IMR-90 (cell line): ENCODE measurements at regions not wholly inside any gene's neighbourhood (a gene's known extent, or its start where the extent isn't known, plus 50 kb on each side); places are given as distances from the start of the nearest gene placed in this dataset.

Experiments
- ATAC-seq: fragments of 200-7000 bp; cut with Tn5 transposase; 2 replicates; pipeline ENCODE4 v1.9.1; 2020; ENCODE audit warnings: low read depth, mild to moderate bottlenecking, moderate library complexity
- BruUV-seq: library from RNA; stranded (reverse); fragments of 400-500 nt; replicated peaks from 2 replicates; lab custom pipeline; 2021; lab: Mats Ljungman, UMichigan
- CTCF ChIA-PET: fragments of 300-600 bp; formaldehyde crosslinking; extraction: SDS; loops from one replicate; lab custom pipeline; 2021; ENCODE audit warnings: antibody characterized with exemption; lab: Yijun Ruan, JAX
- POLR2A ChIA-PET: fragments of 300-600 bp; sonication (Branson Sonifier 250); formaldehyde crosslinking; loops from one replicate; lab custom pipeline; 2022; ENCODE audit warnings: antibody characterized with exemption; ENCODE audit not compliant: unreplicated experiment; lab: Charles Lee
- DNase-seq: peaks from one replicate; pipeline ENCODE4 v3.0.0; 2013
- H2AFZ ChIP-seq: replicated peaks from 2 replicates; pipeline ENCODE3; 2013; ENCODE audit warnings: low read length, mild to moderate bottlenecking; ENCODE audit not compliant: poor library complexity
- H2AK5ac ChIP-seq: 2 replicates; pipeline ENCODE4 v1.6.1; 2013; ENCODE audit warnings: low read depth, low read length, inconsistent platforms
- H2AK9ac ChIP-seq: replicated peaks from 2 replicates; pipeline ENCODE3; 2013; ENCODE audit warnings: mild to moderate bottlenecking, low read depth, low read length, moderate library complexity; ENCODE audit not compliant: poor library complexity
- H2BK120ac ChIP-seq: 2 replicates; pipeline ENCODE4 v1.6.1; 2013; ENCODE audit warnings: low read depth, low read length, inconsistent platforms
- H2BK15ac ChIP-seq: 3 replicates; pipeline ENCODE4 v1.6.1; 2013; ENCODE audit warnings: low read depth, low read length, inconsistent platforms
- H2BK20ac ChIP-seq: 2 replicates; pipeline ENCODE4 v1.6.1; 2013; ENCODE audit warnings: low read depth, mild to moderate bottlenecking, inconsistent platforms, low read length, moderate library complexity
- H2BK5ac ChIP-seq: 2 replicates; pipeline ENCODE4 v1.6.1; 2013; ENCODE audit warnings: mild to moderate bottlenecking, low read depth, low read length, inconsistent platforms; ENCODE audit not compliant: poor library complexity, severe bottlenecking
- H3K14ac ChIP-seq: replicated peaks from 2 replicates; pipeline ENCODE4 v1.6.1; 2013; ENCODE audit warnings: low read depth, low read length, inconsistent platforms
- H3K18ac ChIP-seq: 2 replicates; pipeline ENCODE4 v1.6.1; 2013; ENCODE audit warnings: low read depth, low read length, control low read depth
- H3K23ac ChIP-seq: 2 replicates; pipeline ENCODE4 v1.6.1; 2013; ENCODE audit warnings: low read depth, low read length, inconsistent platforms
- H3K27ac ChIP-seq: 2 replicates; pipeline ENCODE4 v1.5.1; 2013; ENCODE audit warnings: mild to moderate bottlenecking, control low read depth, low read length; ENCODE audit not compliant: insufficient read depth
- H3K27me3 ChIP-seq: 2 replicates; pipeline ENCODE4 v1.6.1; 2013; ENCODE audit warnings: low read length; ENCODE audit not compliant: control insufficient read depth, insufficient read depth
- H3K36me3 ChIP-seq: 2 replicates; pipeline ENCODE4 v1.6.1; 2013; ENCODE audit warnings: low read length, mixed read lengths; ENCODE audit not compliant: control insufficient read depth, insufficient read depth
- H3K4ac ChIP-seq: 2 replicates; pipeline ENCODE4 v1.6.1; 2013; ENCODE audit warnings: low read depth, low read length, inconsistent platforms
- H3K4me1 ChIP-seq: 2 replicates; pipeline ENCODE4 v1.6.1; 2013; ENCODE audit warnings: low read length, mixed read lengths; ENCODE audit not compliant: control insufficient read depth, insufficient read depth
- H3K4me2 ChIP-seq: 2 replicates; pipeline ENCODE4 v1.6.1; 2013; ENCODE audit warnings: low read depth, mild to moderate bottlenecking, control low read depth, low read length, moderate library complexity
- H3K4me3 ChIP-seq: 2 replicates; pipeline ENCODE4 v1.5.1; 2013; ENCODE audit warnings: low read depth, mild to moderate bottlenecking, control low read depth, low read length, moderate library complexity; ENCODE audit not compliant: insufficient read depth
- H3K56ac ChIP-seq: 2 replicates; pipeline ENCODE4 v1.6.1; 2013; ENCODE audit warnings: low read length, inconsistent platforms; ENCODE audit not compliant: insufficient read depth; ENCODE audit errors: extremely low read depth
- H3K79me1 ChIP-seq, 2 experiments: 2 replicates each; pipeline ENCODE4 v1.6.1; 2013; ENCODE audit warnings: low read length in 2 of 2, inconsistent platforms in 1 of 2, low read depth in 1 of 2
- H3K9ac ChIP-seq: 2 replicates; pipeline ENCODE4 v1.6.1; 2013; ENCODE audit warnings: low read depth, low read length, control low read depth
- H3K9me1 ChIP-seq: 2 replicates; pipeline ENCODE4 v1.6.1; 2013; ENCODE audit warnings: low read length, inconsistent platforms; ENCODE audit not compliant: insufficient read depth
- H3K9me3 ChIP-seq: 2 replicates; pipeline ENCODE4 v1.6.1; 2013; ENCODE audit warnings: low read length; ENCODE audit not compliant: control insufficient read depth, insufficient read depth
- H4K20me1 ChIP-seq: 2 replicates; pipeline ENCODE4 v1.6.1; 2013; ENCODE audit warnings: low read length, inconsistent platforms; ENCODE audit not compliant: insufficient read depth
- H4K5ac ChIP-seq: 2 replicates; pipeline ENCODE4 v1.6.1; 2013; ENCODE audit warnings: mild to moderate bottlenecking, low read depth, low read length, control low read depth
- H4K8ac ChIP-seq, 2 experiments: 2 replicates each; pipeline ENCODE4 v1.6.1; 2013; ENCODE audit warnings: low read depth in 2 of 2, low read length in 2 of 2, control low read depth in 1 of 2, inconsistent platforms in 1 of 2
- H4K91ac ChIP-seq: 2 replicates; pipeline ENCODE4 v1.6.1; 2013; ENCODE audit warnings: low read depth, low read length, inconsistent platforms; ENCODE audit not compliant: insufficient read depth
- BHLHE40 ChIP-seq: fragments of 150-350 bp; IDR thresholded peaks from 2 replicates; pipeline ENCODE4 v1.6.1; 2016; ENCODE audit warnings: mild to moderate bottlenecking, low read depth, low read length
- CEBPB ChIP-seq: IDR thresholded peaks from 2 replicates; pipeline ENCODE4 v1.6.1; 2012; ENCODE audit warnings: low read depth, low read length, improper control_type of control experiment
- CHD1 ChIP-seq: IDR thresholded peaks from 2 replicates; pipeline ENCODE4 v1.6.1; 2012; ENCODE audit warnings: low read depth, low read length, improper control_type of control experiment
- FOS ChIP-seq: fragments of 150-350 bp; IDR thresholded peaks from 2 replicates; pipeline ENCODE4 v1.6.1; 2016; ENCODE audit warnings: low read depth, low read length
- MAFK ChIP-seq: IDR thresholded peaks from 2 replicates; pipeline ENCODE4 v1.6.1; 2012; ENCODE audit warnings: low read depth, low read length, improper control_type of control experiment
- MAZ ChIP-seq: IDR thresholded peaks from 2 replicates; pipeline ENCODE4 v1.6.1; 2012; ENCODE audit warnings: low read depth, mild to moderate bottlenecking, low read length, improper control_type of control experiment, moderate library complexity, borderline replicate concordance
- MXI1 ChIP-seq: IDR thresholded peaks from 2 replicates; pipeline ENCODE4 v1.6.1; 2012; ENCODE audit warnings: low read depth, mild to moderate bottlenecking, low read length, moderate library complexity, borderline replicate concordance
- NFE2L2 ChIP-seq: fragments of 150-350 bp; IDR thresholded peaks from 2 replicates; pipeline ENCODE4 v1.6.1; 2016; ENCODE audit warnings: low read depth, mild to moderate bottlenecking, low read length
- POLR2A ChIP-seq: IDR thresholded peaks from 2 replicates; pipeline ENCODE4 v1.6.1; 2012; ENCODE audit warnings: mild to moderate bottlenecking, low read depth, low read length
- RAD21 ChIP-seq: IDR thresholded peaks from 2 replicates; pipeline ENCODE4 v1.6.1; 2012; ENCODE audit warnings: low read length, improper control_type of control experiment
- RCOR1 ChIP-seq: IDR thresholded peaks from 2 replicates; pipeline ENCODE4 v1.6.1; 2012; ENCODE audit warnings: mild to moderate bottlenecking, low read length, improper control_type of control experiment; ENCODE audit not compliant: insufficient replicate concordance
- RFX5 ChIP-seq: IDR thresholded peaks from 2 replicates; pipeline ENCODE4 v1.8.0; 2012; ENCODE audit warnings: low read depth, mild to moderate bottlenecking, low read length, moderate library complexity
- SMC3 ChIP-seq: fragments of 150-350 bp; IDR thresholded peaks from 2 replicates; pipeline ENCODE4 v1.6.1; 2016; ENCODE audit warnings: low read depth, mild to moderate bottlenecking, antibody characterized with exemption, low read length, moderate library complexity
- WGBS, 2 experiments: methylation state at CpG; one replicate each; pipeline versions ENCODE4 v1.1.5 to v1.1.7; 2013; ENCODE audit warnings: missing lambda C conversion rate in 2 of 2; ENCODE audit not compliant: insufficient read length in 1 of 2; ENCODE audit errors: extremely low coverage in 2 of 2; 5-methylcytosine and 5-hydroxymethylcytosine counted together
- dilution Hi-C: fragments of 300-500 bp; cut with HindIII; formaldehyde crosslinking; loops from one replicate; pipeline ENCODE4 v1.14.3; 2018; ENCODE audit warnings: low sequenced_read_pairs; ENCODE audit not compliant: unreplicated experiment
- in situ Hi-C: fragments of 300-500 bp; cut with MboI; formaldehyde crosslinking; loops from 3 replicates; pipeline ENCODE4 v1.14.3; 2019; ENCODE audit warnings: low sequenced_read_pairs, inconsistent platforms, mixed read lengths
- intact Hi-C: fragments of 100-400 bp; cut with micrococcal nuclease; formaldehyde crosslinking; loops from 2 replicates; pipeline ENCODE4 v1.10.0; 2022
- TF ChIP-seq, protein P1 (sequence below): fragments of 150-350 bp; IDR thresholded peaks from 2 replicates; pipeline ENCODE4 v1.6.1; 2017; ENCODE audit warnings: mild to moderate bottlenecking, antibody characterized with exemption, low read length, low read depth
- TF ChIP-seq, protein P2 (sequence below): conservative IDR thresholded peaks from 2 replicates; pipeline ENCODE4 v1.5.1; 2012; ENCODE audit warnings: mild to moderate bottlenecking, low read depth, low read length, improper control_type of control experiment

DNA sequence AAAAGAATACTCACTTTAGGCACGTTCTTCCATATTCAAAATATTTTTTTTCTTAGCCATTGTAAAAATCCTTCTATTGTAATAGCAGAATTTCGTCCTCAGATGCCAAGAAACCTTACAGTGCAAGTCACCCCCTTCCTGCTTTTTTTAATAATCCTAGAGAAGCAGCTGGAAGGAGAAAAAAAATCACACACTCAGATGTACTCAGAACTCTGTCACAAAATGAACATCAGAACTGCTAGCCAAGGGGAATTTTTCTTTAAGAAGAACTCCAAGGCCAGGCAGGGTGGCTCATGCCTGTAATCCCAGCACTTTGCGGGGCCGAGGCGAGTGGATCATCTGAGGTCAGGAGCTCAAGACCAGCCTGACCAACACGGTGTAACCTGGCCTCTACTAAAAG lies 127.3 kb upstream of the SPATS2L start:
- ATAC-seq (no peak), DNase-seq (no peak)
- Histone ChIP-seq H2BK20ac (no peak overlapping the region), H3K79me1 (no peaks in the 10 kb centered on the region), H2BK15ac (no peak overlapping the region), H3K14ac (no peak overlapping the region), H3K4ac (no peak overlapping the region), H2AK9ac (no peak overlapping the region), H3K27ac (no peak overlapping the region), H3K23ac (no peak overlapping the region), H2BK120ac (no peak overlapping the region), H2AFZ (no peak overlapping the region), H4K5ac (no peak overlapping the region), H3K9me1 (no peaks in the 10 kb centered on the region), H3K9me3 (no peaks in the 10 kb centered on the region), H3K56ac (no peak overlapping the region), H3K18ac (no peak overlapping the region), H3K4me3 (no peak overlapping the region), H3K36me3 (no peaks in the 10 kb centered on the region), H3K4me2 (no peak overlapping the region), H2BK5ac (no peak overlapping the region), H4K20me1 (no peaks in the 10 kb centered on the region), H4K8ac (no peak overlapping the region), H4K91ac (no peak overlapping the region), H3K27me3 (peaks cover 2% of the 10 kb centered on the region; the same call in 1 of the 2 replicates), H3K4me1 (peaks cover 2% of the 10 kb centered on the region; the same call in 1 of the 2 replicates), H2AK5ac (no peak overlapping the region), H3K9ac (no peak overlapping the region)
- intact Hi-C loops, result no loop called here
- ChIA-PET CTCF (no interaction called here), POLR2A (no interaction called here)
- in situ Hi-C loops, result no loop called here
- TF ChIP-seq RFX5 (no peak), CHD1 (no peak), BHLHE40 (no peak), RAD21 (no peak), POLR2A (no peak), MAFK (no peak), SMC3 (no peak), RCOR1 (no peak), MXI1 (no peak), MAZ (no peak), NFE2L2 (no peak), FOS (no peak), CEBPB (no peak)
- TF ChIP-seq, protein P1, sequence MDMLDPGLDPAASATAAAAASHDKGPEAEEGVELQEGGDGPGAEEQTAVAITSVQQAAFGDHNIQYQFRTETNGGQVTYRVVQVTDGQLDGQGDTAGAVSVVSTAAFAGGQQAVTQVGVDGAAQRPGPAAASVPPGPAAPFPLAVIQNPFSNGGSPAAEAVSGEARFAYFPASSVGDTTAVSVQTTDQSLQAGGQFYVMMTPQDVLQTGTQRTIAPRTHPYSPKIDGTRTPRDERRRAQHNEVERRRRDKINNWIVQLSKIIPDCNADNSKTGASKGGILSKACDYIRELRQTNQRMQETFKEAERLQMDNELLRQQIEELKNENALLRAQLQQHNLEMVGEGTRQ, result no peak
- TF ChIP-seq, protein P2, sequence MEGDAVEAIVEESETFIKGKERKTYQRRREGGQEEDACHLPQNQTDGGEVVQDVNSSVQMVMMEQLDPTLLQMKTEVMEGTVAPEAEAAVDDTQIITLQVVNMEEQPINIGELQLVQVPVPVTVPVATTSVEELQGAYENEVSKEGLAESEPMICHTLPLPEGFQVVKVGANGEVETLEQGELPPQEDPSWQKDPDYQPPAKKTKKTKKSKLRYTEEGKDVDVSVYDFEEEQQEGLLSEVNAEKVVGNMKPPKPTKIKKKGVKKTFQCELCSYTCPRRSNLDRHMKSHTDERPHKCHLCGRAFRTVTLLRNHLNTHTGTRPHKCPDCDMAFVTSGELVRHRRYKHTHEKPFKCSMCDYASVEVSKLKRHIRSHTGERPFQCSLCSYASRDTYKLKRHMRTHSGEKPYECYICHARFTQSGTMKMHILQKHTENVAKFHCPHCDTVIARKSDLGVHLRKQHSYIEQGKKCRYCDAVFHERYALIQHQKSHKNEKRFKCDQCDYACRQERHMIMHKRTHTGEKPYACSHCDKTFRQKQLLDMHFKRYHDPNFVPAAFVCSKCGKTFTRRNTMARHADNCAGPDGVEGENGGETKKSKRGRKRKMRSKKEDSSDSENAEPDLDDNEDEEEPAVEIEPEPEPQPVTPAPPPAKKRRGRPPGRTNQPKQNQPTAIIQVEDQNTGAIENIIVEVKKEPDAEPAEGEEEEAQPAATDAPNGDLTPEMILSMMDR, result no peak
- BruUV-seq, result no TSS peak
- dilution Hi-C loops, result no loop called here
- 100% methylated on average over 1 of the region's 6 CpGs; no CpG with 5 or more reads in 1 of the 2 experiments for WGBS, 2 experiments
